Stimulated activated CD4-positive, alpha-beta T cell treated with anti-CD3 and anti-CD28 coated beads, Interleukin-15, amount 100 ng/mL, for 24 hours (primary cell): ENCODE measurements at regions not wholly inside any gene's neighbourhood (a gene's known extent, or its start where the extent isn't known, plus 50 kb on each side); places are given as distances from the start of the nearest gene placed in this dataset.

Source experiments
- DNase-seq: peaks from one replicate; pipeline ENCODE4 v3.0.0-alpha.2; 2020

- DNase-seq: no peak
Observed at GRCh38 chr5:54740141-54740540, 222.6 kb downstream of the SNX18 start.

GRCh38 chr5:54739371-54739770, 221.8 kb downstream of the SNX18 start:
- no peak for DNase-seq

- DNase-seq: no peak
Observed at GRCh38 chr5:54738973-54739367, 221.4 kb downstream of the SNX18 start.

- DNase-seq: no peak
Observed at GRCh38 chr5:54738118-54738972, 220.8 kb downstream of the SNX18 start.

- DNase-seq: no peak
Observed at GRCh38 chr5:54736003-54736797, 218.6 kb downstream of the SNX18 start.

GRCh38 chr5:54733101-54733500, 215.5 kb downstream of the SNX18 start:
- DNase-seq: no peak

GRCh38 chr5:54732108-54732507, 214.5 kb downstream of the SNX18 start:
- no peak for DNase-seq

- DNase-seq: no peak
Observed at GRCh38 chr5:54728588-54728915, 211.0 kb downstream of the SNX18 start.

GRCh38 chr5:54727874-54728587, 210.5 kb downstream of the SNX18 start:
- DNase-seq: no peak

GRCh38 chr5:54725391-54726280, 208.1 kb downstream of the SNX18 start:
- DNase-seq: no peak

- no peak for DNase-seq
Observed at GRCh38 chr5:54722846-54723433, 205.4 kb downstream of the SNX18 start.

GRCh38 chr5:54721951-54722654, 204.5 kb downstream of the SNX18 start:
- DNase-seq: no peak

GRCh38 chr5:54721116-54721515, 203.6 kb downstream of the SNX18 start:
- DNase-seq: no peak

GRCh38 chr5:54720341-54720740, 202.8 kb downstream of the SNX18 start:
- DNase-seq: no peak

GRCh38 chr5:54719384-54720283, 202.1 kb downstream of the SNX18 start:
- peak; percentile 22 for DNase-seq

GRCh38 chr5:54718656-54719055, 201.1 kb downstream of the SNX18 start:
- no peak for DNase-seq

- peak; percentile 41 for DNase-seq
Observed at GRCh38 chr5:54717870-54718269, 200.3 kb downstream of the SNX18 start.

GRCh38 chr5:54717459-54717858, 199.9 kb downstream of the SNX18 start:
- no peak for DNase-seq

GRCh38 chr5:54713923-54714581, 196.5 kb downstream of the SNX18 start:
- no peak for DNase-seq

GRCh38 chr5:54709096-54709495, 191.5 kb downstream of the SNX18 start:
- DNase-seq: no peak
